GM23248 (cell line): ENCODE measurements at regions not wholly inside any gene's neighbourhood (a gene's known extent, or its start where the extent isn't known, plus 50 kb on each side); places are given as distances from the start of the nearest gene placed in this dataset.

ENCODE experiments used
- DNase-seq: peaks from one replicate; pipeline ENCODE4 v3.0.0-alpha.2; 2015
- H2AFZ ChIP-seq: fragments of 200-600 bp; sonication (generic); 2 replicates; pipeline ENCODE4 v1.6.1; 2016; ENCODE audit warnings: antibody characterized with exemption
- H3F3A ChIP-seq: fragments of 200-600 bp; sonication (generic); 2 replicates; pipeline ENCODE4 v1.6.1; 2016; ENCODE audit warnings: mild to moderate bottlenecking, antibody characterized with exemption, mixed run types; ENCODE audit not compliant: insufficient read depth
- H3K27ac ChIP-seq: fragments of 200-600 bp; sonication (generic); 2 replicates; pipeline ENCODE4 v1.5.1; 2016; ENCODE audit warnings: mild to moderate bottlenecking
- H3K27me3 ChIP-seq: fragments of 200-600 bp; sonication (generic); replicated peaks from 2 replicates; pipeline ENCODE4 v1.6.1; 2016; ENCODE audit warnings: mild to moderate bottlenecking; ENCODE audit not compliant: insufficient read depth
- H3K36me3 ChIP-seq: fragments of 200-600 bp; sonication (generic); 2 replicates; pipeline ENCODE4 v1.6.1; 2016; ENCODE audit warnings: low read depth, mild to moderate bottlenecking
- H3K4me1 ChIP-seq: fragments of 200-600 bp; sonication (generic); 2 replicates; pipeline ENCODE4 v1.6.1; 2016; ENCODE audit warnings: mild to moderate bottlenecking; ENCODE audit not compliant: insufficient read depth
- H3K4me2 ChIP-seq: fragments of 200-600 bp; sonication (generic); one replicate; pipeline ENCODE4 v1.6.1; 2016; ENCODE audit warnings: mild to moderate bottlenecking; ENCODE audit not compliant: unreplicated experiment
- H3K4me3 ChIP-seq: fragments of 200-600 bp; sonication (generic); 2 replicates; pipeline ENCODE4 v1.5.1; 2016; ENCODE audit warnings: mild to moderate bottlenecking
- H3K79me2 ChIP-seq: fragments of 200-600 bp; sonication (generic); 2 replicates; pipeline ENCODE4 v1.6.1; 2016; ENCODE audit warnings: mild to moderate bottlenecking; ENCODE audit not compliant: insufficient read depth
- H3K9ac ChIP-seq: fragments of 200-600 bp; sonication (generic); 2 replicates; pipeline ENCODE4 v1.6.1; 2016; ENCODE audit warnings: mild to moderate bottlenecking
- H3K9me2 ChIP-seq: fragments of 200-600 bp; sonication (generic); 2 replicates; pipeline ENCODE4 v1.6.1; 2016; ENCODE audit warnings: mixed run types, mild to moderate bottlenecking, moderate library complexity; ENCODE audit not compliant: insufficient read depth
- H3K9me3 ChIP-seq: fragments of 200-600 bp; sonication (generic); one replicate; pipeline ENCODE4 v1.6.1; 2017; ENCODE audit warnings: low read depth
- H4K20me1 ChIP-seq: fragments of 200-600 bp; sonication (generic); 2 replicates; pipeline ENCODE4 v1.6.0; 2016; ENCODE audit not compliant: insufficient read depth
- EZH2 ChIP-seq: fragments of 200-600 bp; sonication (generic); IDR thresholded peaks from 2 replicates; pipeline ENCODE4 v1.6.1; 2018; ENCODE audit warnings: antibody characterized with exemption, mild to moderate bottlenecking; ENCODE audit not compliant: insufficient read depth, poor library complexity, severe bottlenecking
- EZH2phosphoT487 ChIP-seq: fragments of 200-600 bp; sonication (generic); IDR thresholded peaks from 2 replicates; pipeline ENCODE4 v1.6.1; 2018; ENCODE audit warnings: antibody characterized with exemption, moderate library complexity, mild to moderate bottlenecking, low read depth; ENCODE audit not compliant: insufficient read depth
- WGBS, 2 experiments: methylation state at CpG; one replicate each; pipeline ENCODE4 v1.1.6; 2015 to 2017; ENCODE audit warnings: low lambda C conversion rate in 2 of 2, low coverage in 1 of 2; ENCODE audit errors: missing lambda C conversion rate in 2 of 2; 5-methylcytosine and 5-hydroxymethylcytosine counted together
- in situ Hi-C: fragments of 300-500 bp; cut with MboI; formaldehyde crosslinking; loops from 2 replicates; pipeline ENCODE4 v1.15.0; 2020

- Histone ChIP-seq H3K27ac (no peak overlapping the region), H3K9ac (no peak overlapping the region), H3K79me2 (no peaks in the 10 kb centered on the region), H3K9me3 (no peaks in the 10 kb centered on the region), H3K4me1 (no peaks in the 10 kb centered on the region), H3K36me3 (no peaks in the 10 kb centered on the region), H3F3A (peaks cover 9% of the 10 kb centered on the region; the same call in 1 of the 2 replicates), H3K4me2 (no peak overlapping the region), H3K4me3 (no peak overlapping the region), H3K9me2 (no peaks in the 10 kb centered on the region), H2AFZ (no peak overlapping the region), H4K20me1 (no peaks in the 10 kb centered on the region), H3K27me3 (peaks cover 30% of the 10 kb centered on the region)
- WGBS, 2 experiments = 89 to 92% methylated on average over 4 of the region's 4 CpGs
- TF ChIP-seq EZH2phosphoT487 (no peak), EZH2 (no peak)
- no peak for DNase-seq
- in situ Hi-C loops = loop anchor here (10.0 kb wide), 1 partner anchor 365 kb away; no protein-coding TSS in a partner anchor
These were observed 267.1 kb downstream of the RPLP1 start for GRCh38 chr15:69719527-69720240.

- H3K4me3 ChIP-seq = no peak overlapping the region
- peaks cover 32% of the 10 kb centered on the region for H3K27me3 ChIP-seq
- H2AFZ ChIP-seq = no peak overlapping the region
- H3K4me2 ChIP-seq = no peak overlapping the region
- peaks cover 9% of the 10 kb centered on the region; the same call in 1 of the 2 replicates for H3F3A ChIP-seq
- H3K9me2 ChIP-seq = no peaks in the 10 kb centered on the region
- TF ChIP-seq EZH2 = no peak
- TF ChIP-seq EZH2phosphoT487 = no peak
- no peaks in the 10 kb centered on the region for H3K4me1 ChIP-seq
- H3K9me3 ChIP-seq = no peaks in the 10 kb centered on the region
- DNase-seq = no peak
- H3K27ac ChIP-seq = no peak overlapping the region
- in situ Hi-C loops = loop anchor here (10.0 kb wide), 1 partner anchor 364 kb away; no protein-coding TSS in a partner anchor
- 88 to 92% methylated on average over 3 of the region's 3 CpGs for WGBS, 2 experiments
- no peaks in the 10 kb centered on the region for H4K20me1 ChIP-seq
- H3K9ac ChIP-seq = no peak overlapping the region
- H3K36me3 ChIP-seq = no peaks in the 10 kb centered on the region
- no peaks in the 10 kb centered on the region for H3K79me2 ChIP-seq
These were observed 267.9 kb downstream of the RPLP1 start for GRCh38 chr15:69720536-69720935.

GRCh38 chr15:69722924-69723323 is 270.3 kb downstream of the RPLP1 start:
- in situ Hi-C loops = loop anchor here (10.0 kb wide), 1 partner anchor 362 kb away; no protein-coding TSS in a partner anchor
- Histone ChIP-seq H3K9me2 (no peaks in the 10 kb centered on the region), H4K20me1 (no peaks in the 10 kb centered on the region), H3K4me3 (no peak overlapping the region), H3K27me3 (peaks cover 32% of the 10 kb centered on the region), H2AFZ (no peak overlapping the region), H3F3A (peaks cover 9% of the 10 kb centered on the region; the same call in 1 of the 2 replicates), H3K36me3 (no peaks in the 10 kb centered on the region), H3K9ac (no peak overlapping the region), H3K9me3 (no peaks in the 10 kb centered on the region), H3K4me1 (no peaks in the 10 kb centered on the region), H3K27ac (no peak overlapping the region), H3K4me2 (no peak overlapping the region), H3K79me2 (no peaks in the 10 kb centered on the region)
- no peak for TF ChIP-seq EZH2phosphoT487
- TF ChIP-seq EZH2 = no peak
- WGBS, 2 experiments = 91 to 92% methylated on average over 5 of the region's 5 CpGs
- no peak for DNase-seq

- 68 to 69% methylated on average over 7 of the region's 7 CpGs for WGBS, 2 experiments
- no peaks in the 10 kb centered on the region for H3K36me3 ChIP-seq
- peaks cover 35% of the 10 kb centered on the region for H3K27me3 ChIP-seq
- no peaks in the 10 kb centered on the region for H3K9me3 ChIP-seq
- H2AFZ ChIP-seq = no peak overlapping the region
- no peak for DNase-seq
- no peaks in the 10 kb centered on the region for H3K9me2 ChIP-seq
- no peaks in the 10 kb centered on the region for H4K20me1 ChIP-seq
- in situ Hi-C loops = loop anchor here (10.0 kb wide), 1 partner anchor 361 kb away; no protein-coding TSS in a partner anchor
- no peak for TF ChIP-seq EZH2
- no peak for TF ChIP-seq EZH2phosphoT487
- peaks cover 9% of the 10 kb centered on the region; the same call in 1 of the 2 replicates for H3F3A ChIP-seq
- H3K4me1 ChIP-seq = no peaks in the 10 kb centered on the region
- no peak overlapping the region for H3K4me3 ChIP-seq
- H3K9ac ChIP-seq = no peak overlapping the region
- H3K27ac ChIP-seq = no peak overlapping the region
- H3K79me2 ChIP-seq = no peaks in the 10 kb centered on the region
- no peak overlapping the region for H3K4me2 ChIP-seq
These were observed 270.9 kb downstream of the RPLP1 start for GRCh38 chr15:69723404-69724096.
